Loucy (cell line): ENCODE measurements at regions not wholly inside any gene's neighbourhood (a gene's known extent, or its start where the extent isn't known, plus 50 kb on each side); places are given as distances from the start of the nearest gene placed in this dataset.

Experiments used
- EZH2phosphoT487 ChIP-seq: fragments of 200-600 bp; IDR thresholded peaks from 2 replicates; pipeline ENCODE4 v1.6.1; 2018; ENCODE audit warnings: antibody characterized with exemption, mild to moderate bottlenecking, moderate library complexity, borderline replicate concordance
- TF ChIP-seq, protein P1 (sequence below): fragments of 200-600 bp; sonication (generic); conservative IDR thresholded peaks from 2 replicates; pipeline ENCODE4 v1.5.1; 2014; ENCODE audit warnings: mild to moderate bottlenecking, antibody characterized with exemption, low read length

DNA sequence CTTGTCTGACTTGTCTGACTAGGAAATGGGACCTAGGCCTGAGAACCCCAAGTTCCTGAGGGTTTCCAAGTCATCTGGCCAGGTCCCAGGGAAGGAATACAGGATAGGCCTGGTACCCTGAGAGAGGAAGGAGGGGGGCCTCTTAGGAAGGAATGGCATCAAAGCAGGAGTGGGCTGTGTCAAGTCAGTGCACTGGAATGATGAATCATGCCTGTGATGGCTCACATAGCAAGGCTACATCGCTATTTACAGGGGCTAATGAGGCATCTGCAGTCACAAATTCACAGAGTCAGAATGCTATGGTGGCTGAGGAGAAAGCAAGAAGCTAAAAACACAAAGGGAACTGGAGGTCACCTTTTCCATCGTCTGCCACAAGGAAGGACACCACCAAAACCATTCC, 247.3 kb downstream of the NXPE2 start:
- TF ChIP-seq, protein P1, sequence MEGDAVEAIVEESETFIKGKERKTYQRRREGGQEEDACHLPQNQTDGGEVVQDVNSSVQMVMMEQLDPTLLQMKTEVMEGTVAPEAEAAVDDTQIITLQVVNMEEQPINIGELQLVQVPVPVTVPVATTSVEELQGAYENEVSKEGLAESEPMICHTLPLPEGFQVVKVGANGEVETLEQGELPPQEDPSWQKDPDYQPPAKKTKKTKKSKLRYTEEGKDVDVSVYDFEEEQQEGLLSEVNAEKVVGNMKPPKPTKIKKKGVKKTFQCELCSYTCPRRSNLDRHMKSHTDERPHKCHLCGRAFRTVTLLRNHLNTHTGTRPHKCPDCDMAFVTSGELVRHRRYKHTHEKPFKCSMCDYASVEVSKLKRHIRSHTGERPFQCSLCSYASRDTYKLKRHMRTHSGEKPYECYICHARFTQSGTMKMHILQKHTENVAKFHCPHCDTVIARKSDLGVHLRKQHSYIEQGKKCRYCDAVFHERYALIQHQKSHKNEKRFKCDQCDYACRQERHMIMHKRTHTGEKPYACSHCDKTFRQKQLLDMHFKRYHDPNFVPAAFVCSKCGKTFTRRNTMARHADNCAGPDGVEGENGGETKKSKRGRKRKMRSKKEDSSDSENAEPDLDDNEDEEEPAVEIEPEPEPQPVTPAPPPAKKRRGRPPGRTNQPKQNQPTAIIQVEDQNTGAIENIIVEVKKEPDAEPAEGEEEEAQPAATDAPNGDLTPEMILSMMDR: no peak
- TF ChIP-seq EZH2phosphoT487: no peak
